Body of pancreas (tissue), 4 donors: ENCODE measurements at regions not wholly inside any gene's neighbourhood (a gene's known extent, or its start where the extent isn't known, plus 50 kb on each side); places are given as distances from the start of the nearest gene placed in this dataset.

ENCODE experiments used
- POLR2A ChIP-seq, 3 donors: fragments of 450-650 bp; IDR thresholded peaks; one replicate each; pipeline ENCODE4 v1.6.1; 2016; ENCODE audit warnings: antibody characterized with exemption in 3 of 3, mild to moderate bottlenecking in 2 of 3
- TF ChIP-seq, protein P1 (sequence below), 7 experiments: fragments of 450-650 bp in 4 of 7; fragments of 200-600 bp in 3 of 7; sonication (generic) in 3 of 7; IDR thresholded peaks; one replicate each; pipeline ENCODE4 v1.5.1; 2016 to 2019; ENCODE audit warnings: antibody characterized with exemption in 7 of 7

DNA sequence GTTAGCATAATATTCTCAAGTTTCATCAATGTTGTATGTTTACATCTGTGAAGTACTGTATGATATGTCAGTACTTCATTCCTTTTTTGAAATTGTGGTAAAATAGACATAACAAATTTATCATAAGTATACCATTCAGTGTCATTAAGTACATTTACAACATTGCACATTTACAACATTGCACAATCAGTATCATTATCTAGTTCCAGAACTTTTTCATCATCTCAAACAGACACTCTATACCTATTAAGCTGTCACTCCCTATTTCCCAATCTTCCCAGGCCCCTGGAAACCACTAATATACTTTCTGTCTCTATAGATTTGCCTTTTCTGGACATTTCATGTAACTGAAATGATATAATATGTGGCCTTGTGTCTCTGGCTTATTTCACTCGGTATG, 75.1 kb upstream of the ATG10 start:
- TF ChIP-seq, protein P1, sequence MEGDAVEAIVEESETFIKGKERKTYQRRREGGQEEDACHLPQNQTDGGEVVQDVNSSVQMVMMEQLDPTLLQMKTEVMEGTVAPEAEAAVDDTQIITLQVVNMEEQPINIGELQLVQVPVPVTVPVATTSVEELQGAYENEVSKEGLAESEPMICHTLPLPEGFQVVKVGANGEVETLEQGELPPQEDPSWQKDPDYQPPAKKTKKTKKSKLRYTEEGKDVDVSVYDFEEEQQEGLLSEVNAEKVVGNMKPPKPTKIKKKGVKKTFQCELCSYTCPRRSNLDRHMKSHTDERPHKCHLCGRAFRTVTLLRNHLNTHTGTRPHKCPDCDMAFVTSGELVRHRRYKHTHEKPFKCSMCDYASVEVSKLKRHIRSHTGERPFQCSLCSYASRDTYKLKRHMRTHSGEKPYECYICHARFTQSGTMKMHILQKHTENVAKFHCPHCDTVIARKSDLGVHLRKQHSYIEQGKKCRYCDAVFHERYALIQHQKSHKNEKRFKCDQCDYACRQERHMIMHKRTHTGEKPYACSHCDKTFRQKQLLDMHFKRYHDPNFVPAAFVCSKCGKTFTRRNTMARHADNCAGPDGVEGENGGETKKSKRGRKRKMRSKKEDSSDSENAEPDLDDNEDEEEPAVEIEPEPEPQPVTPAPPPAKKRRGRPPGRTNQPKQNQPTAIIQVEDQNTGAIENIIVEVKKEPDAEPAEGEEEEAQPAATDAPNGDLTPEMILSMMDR (IDR thresholded peaks at IDR 0.05), result no peak
- TF ChIP-seq POLR2A (IDR thresholded peaks at IDR 0.05), result no peak
